GM21529 (cell line): ENCODE measurements at regions not wholly inside any gene's neighbourhood (a gene's known extent, or its start where the extent isn't known, plus 50 kb on each side); places are given as distances from the start of the nearest gene placed in this dataset.

Experiments used
- ATAC-seq: cut with Tn5 transposase; IDR thresholded peaks from one replicate; pipeline ENCODE4 v1.9.1; 2021; ENCODE audit not compliant: unreplicated experiment

DNA sequence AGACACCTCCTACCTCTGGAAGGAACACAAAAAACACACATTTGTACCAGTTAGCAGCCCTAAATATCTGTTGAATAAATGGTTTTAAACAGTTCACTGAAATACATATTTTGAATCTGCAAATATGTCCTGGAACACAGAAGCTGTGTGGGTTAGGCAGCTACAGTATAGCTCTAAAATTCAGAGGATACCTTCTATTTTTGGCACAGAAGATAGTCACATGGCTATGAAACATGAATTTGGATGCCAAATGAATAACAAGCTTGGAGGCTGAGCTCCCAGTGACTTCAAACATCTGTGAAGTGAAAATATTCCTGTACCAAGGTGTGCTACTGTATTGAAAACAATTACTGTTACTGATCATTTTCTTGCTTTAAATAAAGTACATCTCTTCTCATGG lies 391.5 kb upstream of the ADGRL2 start:
- no peak for ATAC-seq

DNA sequence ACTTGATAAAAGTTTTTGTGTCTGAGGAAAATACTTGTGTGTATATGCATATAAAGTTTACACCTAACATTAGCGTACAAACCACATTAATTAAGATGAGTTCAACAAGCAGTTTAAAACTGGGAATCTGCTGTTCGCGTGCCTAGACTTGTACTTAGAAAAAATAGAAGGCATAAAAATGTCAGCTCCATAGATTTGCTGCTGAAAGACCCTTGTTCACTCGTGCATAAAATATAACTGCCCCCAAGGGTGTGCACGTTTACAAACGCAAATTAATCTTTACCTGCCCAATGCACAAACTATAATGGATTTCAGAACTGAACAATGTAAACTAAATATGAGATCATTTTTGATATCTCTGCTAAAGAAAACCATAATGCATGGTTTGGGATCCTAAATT lies 392.3 kb upstream of the ADGRL2 start:
- ATAC-seq: no peak

DNA sequence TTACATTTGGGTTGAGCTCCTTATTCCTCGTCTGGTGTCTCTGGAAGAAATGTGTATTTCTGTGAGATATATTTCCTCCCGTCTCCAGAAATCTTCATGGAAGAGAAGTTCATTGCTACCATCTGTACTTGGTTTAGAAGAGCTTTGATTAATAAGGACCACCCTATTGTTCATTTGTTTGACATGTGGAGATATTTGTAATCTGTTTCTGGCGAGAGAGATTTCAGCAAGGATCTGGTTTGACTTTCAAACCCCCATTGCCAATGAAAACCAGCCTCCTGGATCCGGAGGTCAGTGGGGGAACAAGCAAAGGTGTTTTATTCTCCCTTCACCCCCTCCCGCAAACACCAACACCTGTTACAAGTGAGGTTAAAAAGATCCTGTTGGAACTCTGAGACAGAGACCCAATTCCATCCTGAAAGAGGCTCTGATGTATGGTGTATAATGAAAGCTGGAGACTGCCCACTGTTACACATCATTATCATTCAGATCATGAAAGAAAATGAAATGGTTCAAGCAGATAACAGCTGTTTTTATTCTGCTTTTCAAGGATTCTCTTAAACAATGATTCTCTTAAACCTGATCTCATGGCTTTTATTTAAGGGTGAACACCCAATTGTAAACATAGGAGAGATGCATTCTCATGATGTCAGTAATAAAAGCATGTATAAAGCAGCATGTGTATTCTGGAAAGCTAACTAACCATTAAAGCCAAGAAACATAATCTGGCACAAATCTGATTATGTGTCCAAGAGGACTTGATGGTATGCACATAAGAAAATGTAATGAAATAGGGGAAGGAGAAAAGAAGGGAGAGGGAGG lies 393.5 kb upstream of the ADGRL2 start:
- no peak for ATAC-seq

- ATAC-seq: no peak
Observed at GRCh38 chr1:81406292-81406999, 394.3 kb upstream of the ADGRL2 start.

DNA sequence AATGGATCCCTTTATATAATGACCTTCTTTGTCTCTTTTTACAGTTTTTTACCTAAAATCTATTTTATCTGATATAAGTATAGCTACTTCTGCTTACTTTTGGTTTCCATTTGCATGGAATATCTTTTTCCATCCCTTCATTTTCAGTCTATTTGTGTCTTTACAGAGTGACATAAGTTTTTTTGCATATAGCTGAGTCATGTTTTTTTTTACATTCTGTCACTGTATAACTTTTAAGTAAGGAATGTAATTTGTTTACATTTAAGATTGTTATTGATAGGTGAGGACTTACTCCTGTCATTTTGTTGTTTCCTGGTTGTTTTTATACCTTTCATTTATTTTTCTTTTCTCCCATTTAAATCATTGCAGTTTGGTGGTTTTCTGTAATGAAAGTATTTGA lies 402.7 kb upstream of the ADGRL2 start:
- no peak for ATAC-seq

DNA sequence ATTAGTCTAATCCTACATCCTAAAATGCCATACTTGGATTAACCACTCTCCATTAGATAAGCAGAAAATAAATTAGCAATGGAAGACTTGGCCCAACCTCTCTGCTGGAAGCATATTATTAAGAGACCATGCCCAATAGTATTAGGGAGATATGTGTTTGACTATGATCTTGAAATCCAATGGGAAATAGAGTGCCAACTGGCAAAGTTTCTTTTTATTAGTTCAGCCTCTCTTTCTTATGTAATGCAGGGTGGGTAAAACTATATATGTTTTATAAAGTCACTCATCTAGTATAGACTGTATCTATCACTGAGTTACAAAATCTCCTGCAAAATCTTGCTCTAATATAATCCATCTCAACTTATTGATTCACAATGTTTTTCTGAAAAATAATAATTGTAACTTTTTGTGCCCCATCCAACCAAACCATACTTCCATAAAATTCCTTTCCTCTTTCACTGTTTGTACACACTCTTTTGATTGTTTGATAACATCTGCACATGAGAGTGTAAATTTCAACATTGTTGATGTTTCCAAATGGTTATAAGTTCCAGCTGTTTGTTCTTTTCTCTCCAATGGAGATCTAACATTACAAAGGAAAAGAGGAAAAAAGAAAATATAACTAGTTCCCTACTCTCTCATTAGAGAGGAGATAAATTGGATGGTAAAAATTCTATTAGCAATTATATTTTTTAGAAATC lies 408.1 kb upstream of the ADGRL2 start:
- no peak for ATAC-seq

GRCh38 chr1:81391125-81391828 lies 409.5 kb upstream of the ADGRL2 start:
- no peak for ATAC-seq

DNA sequence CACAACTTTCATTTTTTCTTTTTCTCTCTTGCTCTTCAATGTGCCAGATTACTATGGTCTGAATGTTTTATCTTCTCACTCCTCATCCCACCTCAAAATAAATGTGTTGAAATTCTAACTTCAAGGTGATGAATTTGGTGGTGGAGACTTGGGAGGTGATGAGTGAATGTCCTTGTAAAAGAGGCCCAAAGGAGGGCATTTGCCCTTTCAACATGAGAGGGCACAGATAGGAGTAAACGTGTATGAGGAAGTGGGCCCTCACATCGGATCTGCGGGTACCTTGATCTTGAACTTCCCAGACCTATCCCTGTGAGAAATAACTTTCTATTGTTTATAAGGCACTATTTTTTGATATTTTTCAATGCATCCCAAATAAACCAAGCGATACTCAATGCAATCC lies 412.3 kb upstream of the ADGRL2 start:
- ATAC-seq: no peak

DNA sequence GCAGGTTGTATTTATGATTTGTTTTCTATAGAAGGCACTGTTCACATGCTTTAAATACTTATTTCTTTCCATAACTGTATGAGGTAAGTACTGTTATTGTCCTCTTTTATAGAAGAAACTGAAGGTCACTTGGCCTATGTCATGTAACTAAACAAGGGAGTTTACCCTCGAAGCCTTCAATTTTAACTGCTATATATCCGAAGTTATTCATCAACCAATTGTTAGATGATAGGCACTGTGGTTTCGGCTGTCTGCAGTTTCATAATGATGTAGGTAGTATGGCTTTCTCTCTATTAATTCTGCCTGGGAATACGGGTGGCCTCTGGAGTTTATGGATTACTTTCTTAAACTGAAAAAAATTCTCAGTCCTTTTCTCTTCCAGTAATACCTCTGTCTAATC lies 413.3 kb upstream of the ADGRL2 start:
- no peak for ATAC-seq

- ATAC-seq: no peak
Observed at GRCh38 chr1:81382561-81382960, 418.2 kb upstream of the ADGRL2 start.

DNA sequence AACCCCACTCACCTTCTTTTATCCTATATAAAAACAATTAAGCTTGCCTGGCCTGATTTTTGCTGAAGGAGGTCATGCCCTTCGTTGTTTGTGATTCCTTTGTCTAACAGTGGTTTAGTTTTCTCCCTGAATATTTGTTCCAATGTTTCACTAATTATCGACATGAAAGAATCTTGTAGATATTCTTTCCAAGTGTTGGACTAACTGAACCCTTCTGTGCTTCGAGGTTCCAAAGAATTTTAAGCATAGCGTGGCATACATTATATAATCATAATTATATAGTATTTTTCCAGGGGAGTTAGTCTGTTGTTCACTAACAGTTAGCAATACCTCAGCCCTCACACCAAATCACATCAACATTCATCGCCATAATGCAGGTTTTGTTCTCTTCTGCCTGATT lies 418.9 kb upstream of the ADGRL2 start:
- no peak for ATAC-seq

GRCh38 chr1:81380436-81380835 lies 420.3 kb upstream of the ADGRL2 start:
- no peak for ATAC-seq

DNA sequence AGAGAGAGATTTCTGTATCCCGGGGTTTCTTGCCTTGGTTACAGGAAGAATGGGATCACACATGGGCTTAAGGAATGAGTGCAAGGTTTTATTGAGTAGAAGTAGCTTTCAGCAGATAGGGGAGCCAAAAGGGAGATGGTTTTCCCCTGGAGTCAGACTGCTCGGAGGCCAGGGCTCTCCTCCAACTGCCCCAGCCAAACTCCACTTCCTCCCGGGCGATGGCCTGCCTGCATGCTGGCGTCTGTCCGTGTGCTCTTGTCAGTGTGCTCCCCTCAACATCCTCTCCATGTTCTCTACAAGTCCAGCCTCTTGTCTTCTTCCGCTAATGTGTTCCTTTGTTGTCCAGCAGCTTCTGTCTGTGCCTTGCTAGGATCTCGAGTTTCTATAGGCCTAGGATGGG lies 421.3 kb upstream of the ADGRL2 start:
- ATAC-seq: no peak

DNA sequence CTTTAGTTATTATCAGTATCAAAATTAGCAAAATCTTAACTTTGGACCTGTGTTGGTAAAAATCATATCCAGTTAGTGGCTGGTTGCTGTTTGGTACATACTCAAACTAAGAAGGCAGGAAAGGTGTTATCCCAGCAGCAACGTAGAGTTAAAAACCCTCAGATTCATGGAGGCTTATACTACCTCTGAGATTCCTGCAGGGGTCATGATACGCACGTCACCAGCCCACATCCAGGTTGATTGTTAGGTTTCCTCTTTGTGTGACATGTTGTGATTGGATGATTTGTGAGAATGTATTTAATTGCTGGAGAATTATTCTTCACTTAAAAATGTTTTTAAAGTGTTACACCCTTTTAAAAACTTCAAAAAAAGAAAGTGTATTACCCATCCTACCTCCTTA lies 423.3 kb upstream of the ADGRL2 start:
- ATAC-seq: no peak

- no peak for ATAC-seq
Observed at GRCh38 chr1:81375884-81376548, 424.7 kb upstream of the ADGRL2 start.

GRCh38 chr1:81374481-81374880 lies 426.3 kb upstream of the ADGRL2 start:
- ATAC-seq: no peak

- no peak for ATAC-seq
Observed at GRCh38 chr1:81371864-81372263, 428.9 kb upstream of the ADGRL2 start.

- ATAC-seq: no peak
Observed at GRCh38 chr1:81369833-81370232, 430.9 kb upstream of the ADGRL2 start.

GRCh38 chr1:81366173-81366572 lies 434.6 kb upstream of the ADGRL2 start:
- no peak for ATAC-seq

- no peak for ATAC-seq
Observed at GRCh38 chr1:81364088-81364487, 436.6 kb upstream of the ADGRL2 start.

DNA sequence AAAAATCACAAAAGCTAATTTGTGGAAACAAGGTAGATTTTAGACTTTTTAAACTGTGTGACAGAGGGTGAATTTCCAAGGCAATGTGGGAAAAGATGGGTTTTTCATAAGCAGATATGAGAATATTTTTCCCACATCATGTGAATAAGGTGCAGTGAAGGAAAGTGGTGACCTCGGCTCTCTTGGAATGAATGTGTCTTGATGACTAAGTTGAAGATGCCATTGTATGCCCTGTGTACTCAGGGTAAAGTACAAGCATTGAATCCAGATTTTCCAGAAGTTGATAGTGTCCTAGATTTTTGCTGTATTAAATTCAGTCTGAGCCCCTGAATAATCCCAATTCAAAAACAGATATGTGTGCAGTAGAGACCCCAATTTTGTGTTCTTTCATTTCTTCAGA lies 442.6 kb upstream of the ADGRL2 start:
- no peak for ATAC-seq
